ENCODE measurements at regions not wholly inside any gene's neighbourhood (a gene's known extent, or its start where the extent isn't known, plus 50 kb on each side); places are given as distances from the start of the nearest gene placed in this dataset.
"Not testable (repeated sequence)": the region's sequence is repeated elsewhere in the genome, so short reads cannot be mapped to it uniquely, and the experiment has no call there.

DNA sequence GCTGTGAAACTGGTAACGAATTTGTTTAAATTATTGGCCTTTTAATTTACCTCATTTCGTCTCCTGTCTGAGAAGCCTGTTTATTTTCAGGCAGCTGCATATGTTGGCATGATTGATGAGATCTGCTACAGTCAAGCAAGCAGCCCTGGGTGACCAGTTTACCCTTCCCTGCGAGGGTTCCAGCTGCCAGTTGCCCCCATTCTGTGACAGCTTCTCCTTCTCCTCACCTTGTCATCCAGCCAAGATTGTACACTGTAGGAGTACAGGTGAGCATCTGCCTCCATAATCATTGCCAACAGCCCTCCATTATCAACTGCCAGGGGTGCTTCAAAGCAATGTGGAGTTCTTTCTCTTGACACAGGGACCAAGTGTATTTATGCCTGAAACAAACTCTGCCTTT lies 1979.9 kb upstream of the PRR20A start:
- H3K4me1 ChIP-seq (ENCODE audit: insufficient read depth, low read length) = no peaks in the 10 kb centered on the region
- Mint-ChIP-seq H3K36me3 (ENCODE audit: low read depth, unreplicated experiment) (no peaks in the 10 kb centered on the region), H3K27me3 (ENCODE audit: low read depth, unreplicated experiment) (no peaks in the 10 kb centered on the region), H3K4me1 (ENCODE audit: low read depth, unreplicated experiment) (no peaks in the 10 kb centered on the region), H3K4me3 (ENCODE audit: unreplicated experiment) (no peak overlapping the region), H3K27ac (ENCODE audit: unreplicated experiment) (no peak overlapping the region), H3K9me3 (ENCODE audit: unreplicated experiment) (peaks cover under 1% of the 10 kb centered on the region)
- no peaks in the 10 kb centered on the region for H4K20me1 ChIP-seq (ENCODE audit: insufficient read depth, low read length)
- no peak for TF ChIP-seq EZH2 (IDR thresholded peaks at IDR 0.05; ENCODE audit: insufficient read depth, low read length)
- TF ChIP-seq, protein P1, sequence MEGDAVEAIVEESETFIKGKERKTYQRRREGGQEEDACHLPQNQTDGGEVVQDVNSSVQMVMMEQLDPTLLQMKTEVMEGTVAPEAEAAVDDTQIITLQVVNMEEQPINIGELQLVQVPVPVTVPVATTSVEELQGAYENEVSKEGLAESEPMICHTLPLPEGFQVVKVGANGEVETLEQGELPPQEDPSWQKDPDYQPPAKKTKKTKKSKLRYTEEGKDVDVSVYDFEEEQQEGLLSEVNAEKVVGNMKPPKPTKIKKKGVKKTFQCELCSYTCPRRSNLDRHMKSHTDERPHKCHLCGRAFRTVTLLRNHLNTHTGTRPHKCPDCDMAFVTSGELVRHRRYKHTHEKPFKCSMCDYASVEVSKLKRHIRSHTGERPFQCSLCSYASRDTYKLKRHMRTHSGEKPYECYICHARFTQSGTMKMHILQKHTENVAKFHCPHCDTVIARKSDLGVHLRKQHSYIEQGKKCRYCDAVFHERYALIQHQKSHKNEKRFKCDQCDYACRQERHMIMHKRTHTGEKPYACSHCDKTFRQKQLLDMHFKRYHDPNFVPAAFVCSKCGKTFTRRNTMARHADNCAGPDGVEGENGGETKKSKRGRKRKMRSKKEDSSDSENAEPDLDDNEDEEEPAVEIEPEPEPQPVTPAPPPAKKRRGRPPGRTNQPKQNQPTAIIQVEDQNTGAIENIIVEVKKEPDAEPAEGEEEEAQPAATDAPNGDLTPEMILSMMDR (IDR thresholded peaks at IDR 0.05; ENCODE audit: insufficient read depth, low read depth, low read length) = no peak
- no peak overlapping the region for H2AFZ ChIP-seq (ENCODE audit: low read depth, low read length)
- H3K9ac ChIP-seq (ENCODE audit: low read length) = no peak overlapping the region
- no peak overlapping the region for H3K4me2 ChIP-seq (ENCODE audit: low read length)
- no peaks in the 10 kb centered on the region for H3K36me3 ChIP-seq (ENCODE audit: insufficient read depth, low read length)
- H3K27ac ChIP-seq (ENCODE audit: low read depth, low read length) = no peak overlapping the region
- no peak for DNase-seq (ENCODE audit: low read depth)
- no peak overlapping the region for H3K4me3 ChIP-seq (ENCODE audit: insufficient read depth, low read depth, low read length)
- peaks cover 5% of the 10 kb centered on the region for H3K9me3 ChIP-seq (ENCODE audit: insufficient read depth, low read depth, low read length)
- no peak for FAIRE-seq
- no peaks in the 10 kb centered on the region for H3K27me3 ChIP-seq (ENCODE audit: insufficient read depth, low read length)
- H3K79me2 ChIP-seq (ENCODE audit: insufficient read depth, low read length) = no peaks in the 10 kb centered on the region

DNA sequence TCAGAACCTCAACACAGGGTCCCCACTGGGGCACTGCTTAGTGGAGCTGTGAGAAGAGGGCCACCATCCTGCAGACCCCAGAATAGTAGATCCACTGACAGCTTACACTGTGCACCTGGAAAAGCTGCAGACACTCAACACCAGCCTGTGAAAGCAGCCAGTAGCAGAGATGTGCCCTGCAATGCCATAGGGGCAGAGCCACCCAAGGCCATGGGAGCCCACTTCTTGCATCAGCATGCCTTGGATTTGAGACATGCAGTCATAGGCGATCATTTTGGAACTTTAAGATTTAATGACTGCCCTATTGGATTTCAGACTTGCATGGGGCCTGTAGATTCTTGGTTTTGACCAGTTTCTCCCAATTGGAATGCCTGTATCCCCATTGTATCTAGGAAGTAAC lies 1962.1 kb upstream of the PRR20A start:
- H3K4me1 Mint-ChIP-seq (ENCODE audit: low read depth, unreplicated experiment); H3K9me3 Mint-ChIP-seq (ENCODE audit: unreplicated experiment); H3K27ac ChIP-seq (ENCODE audit: low read depth, low read length); DNase-seq (ENCODE audit: low read depth); H3K9me3 ChIP-seq (ENCODE audit: insufficient read depth, low read depth, low read length); FAIRE-seq; H3K36me3 ChIP-seq (ENCODE audit: insufficient read depth, low read length); H3K79me2 ChIP-seq (ENCODE audit: insufficient read depth, low read length); H3K4me2 ChIP-seq (ENCODE audit: low read length); H2AFZ ChIP-seq (ENCODE audit: low read depth, low read length); H3K9ac ChIP-seq (ENCODE audit: low read length); H3K27me3 ChIP-seq (ENCODE audit: insufficient read depth, low read length); H3K4me3 Mint-ChIP-seq (ENCODE audit: unreplicated experiment); H3K4me1 ChIP-seq (ENCODE audit: insufficient read depth, low read length); H3K4me3 ChIP-seq (ENCODE audit: insufficient read depth, low read depth, low read length); H3K36me3 Mint-ChIP-seq (ENCODE audit: low read depth, unreplicated experiment); H4K20me1 ChIP-seq (ENCODE audit: insufficient read depth, low read length); H3K27me3 Mint-ChIP-seq (ENCODE audit: low read depth, unreplicated experiment); H3K27ac Mint-ChIP-seq (ENCODE audit: unreplicated experiment): not testable (repeated sequence)

DNA sequence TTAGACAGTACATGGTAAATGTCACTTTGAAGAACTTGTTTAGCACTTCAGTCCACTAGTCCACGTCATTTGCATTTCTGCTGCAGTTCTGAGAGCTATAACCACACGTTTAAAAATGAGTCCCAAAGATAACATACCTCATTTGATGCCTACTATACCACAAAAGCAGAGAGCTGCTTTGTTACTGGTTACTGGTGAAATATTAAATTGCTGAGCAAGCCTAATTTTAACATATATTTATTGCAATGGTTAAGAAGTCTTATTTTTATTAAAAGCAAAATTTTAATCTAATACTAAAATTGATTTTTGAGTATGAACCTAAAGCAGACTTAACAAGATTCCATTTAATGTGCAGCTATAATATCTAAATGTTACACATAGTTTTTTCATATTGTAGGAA lies 1949.7 kb upstream of the PRR20A start:
- no peaks in the 10 kb centered on the region for H3K27me3 Mint-ChIP-seq (ENCODE audit: low read depth, unreplicated experiment)
- DNase-seq (ENCODE audit: low read depth) (no peak), FAIRE-seq (no peak)
- H3K4me2 ChIP-seq (ENCODE audit: low read length) = no peak overlapping the region
- no peaks in the 10 kb centered on the region for H3K27me3 ChIP-seq (ENCODE audit: insufficient read depth, low read length)
- no peaks in the 10 kb centered on the region for H3K4me1 ChIP-seq (ENCODE audit: insufficient read depth, low read length)
- H2AFZ ChIP-seq (ENCODE audit: low read depth, low read length) = no peak overlapping the region
- no peak overlapping the region for H3K27ac ChIP-seq (ENCODE audit: low read depth, low read length)
- no peaks in the 10 kb centered on the region for H3K36me3 ChIP-seq (ENCODE audit: insufficient read depth, low read length)
- H3K36me3 Mint-ChIP-seq (ENCODE audit: low read depth, unreplicated experiment) = no peaks in the 10 kb centered on the region
- no peak overlapping the region for H3K4me3 Mint-ChIP-seq (ENCODE audit: unreplicated experiment)
- H3K27ac Mint-ChIP-seq (ENCODE audit: unreplicated experiment) = no peak overlapping the region
- H3K9ac ChIP-seq (ENCODE audit: low read length) = no peak overlapping the region
- H4K20me1 ChIP-seq (ENCODE audit: insufficient read depth, low read length) = no peaks in the 10 kb centered on the region
- H3K4me3 ChIP-seq (ENCODE audit: insufficient read depth, low read depth, low read length) = no peak overlapping the region
- peaks cover 3% of the 10 kb centered on the region for H3K9me3 Mint-ChIP-seq (ENCODE audit: unreplicated experiment)
- no peaks in the 10 kb centered on the region for H3K79me2 ChIP-seq (ENCODE audit: insufficient read depth, low read length)
- H3K9me3 ChIP-seq (ENCODE audit: insufficient read depth, low read depth, low read length) = no peaks in the 10 kb centered on the region
- TF ChIP-seq EZH2 (IDR thresholded peaks at IDR 0.05; ENCODE audit: insufficient read depth, low read length) = no peak
- TF ChIP-seq, protein P1 (IDR thresholded peaks at IDR 0.05; ENCODE audit: insufficient read depth, low read depth, low read length) = no peak
- H3K4me1 Mint-ChIP-seq (ENCODE audit: low read depth, unreplicated experiment) = no peaks in the 10 kb centered on the region

All from astrocyte (in vitro differentiated cells and primary cell).